ENCODE measurements at regions not wholly inside any gene's neighbourhood (a gene's known extent, or its start where the extent isn't known, plus 50 kb on each side); places are given as distances from the start of the nearest gene placed in this dataset.

DNA sequence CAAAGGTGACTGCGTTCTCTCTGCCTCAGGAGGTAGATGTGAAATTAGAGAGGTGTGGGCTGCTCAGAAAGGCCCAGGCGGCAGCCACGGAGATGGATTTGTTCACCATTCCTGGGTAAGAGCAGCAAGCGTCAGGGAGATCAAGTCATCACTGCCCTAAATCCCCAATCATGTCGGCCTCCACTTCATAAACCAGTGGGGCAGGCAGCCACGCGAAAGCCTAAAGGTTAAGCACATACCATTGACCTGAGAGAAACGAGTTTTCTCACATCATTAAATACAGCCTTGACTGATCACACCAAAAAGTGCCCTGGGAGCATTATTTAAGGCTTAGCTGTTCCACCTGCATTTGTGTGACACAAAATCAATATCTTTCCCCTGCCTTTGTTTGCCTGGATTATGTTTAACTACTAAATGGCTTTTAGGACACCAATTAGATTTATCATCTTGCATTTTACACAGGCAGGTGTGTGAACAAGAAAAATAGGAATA is 50.7 kb upstream of the FOXB1 start:
- Histone ChIP-seq H4K8ac (ENCODE audit: low read length) (no peak overlapping the region), H2BK12ac (ENCODE audit: low read length in 2 of 2) (no peak overlapping the region), H3K9me3 (ENCODE audit: control insufficient read depth, low read length) (peaks cover 22% of the 10 kb centered on the region), H2BK120ac (ENCODE audit: low read depth, low read length) (no peak overlapping the region), H3K27me3 (ENCODE audit: control insufficient read depth in 1 of 2, insufficient read depth in 1 of 2, low read length in 2 of 2) (peaks cover 0 to 10% of the 10 kb centered on the region in 2 experiments), H3K79me1 (replicated peaks; ENCODE audit: low read length, poor library complexity, severe bottlenecking) (no peaks in the 10 kb centered on the region), H3K27ac (ENCODE audit: low read length, poor library complexity, severe bottlenecking) (no peak overlapping the region), H3K18ac (ENCODE audit: low read depth in 1 of 2, low read length in 2 of 2) (no peak overlapping the region), H4K91ac (ENCODE audit: low read length) (no peak overlapping the region), H2BK15ac (ENCODE audit: low read depth, poor library complexity, severe bottlenecking) (no peak overlapping the region), H3K36me3 (ENCODE audit: control insufficient read depth in 1 of 2, insufficient read depth in 2 of 2, low read depth in 1 of 2, low read length in 2 of 2) (no peaks in the 10 kb centered on the region), H3K4ac (ENCODE audit: low read depth in 1 of 2, low read length in 2 of 2) (no peak overlapping the region), H3K4me1 (ENCODE audit: control insufficient read depth, insufficient read depth, low read depth, low read length) (no peaks in the 10 kb centered on the region), H3K14ac (ENCODE audit: low read length in 2 of 2) (no peak overlapping the region), H2AFZ (ENCODE audit: low read depth, low read length) (no peak overlapping the region), H3K4me2 (ENCODE audit: low read length, poor library complexity, severe bottlenecking) (no peak overlapping the region), H3K4me3 (ENCODE audit: insufficient read depth in 1 of 2, low read depth in 1 of 2, low read length in 2 of 2) (no peak overlapping the region), H2AK5ac (ENCODE audit: low read length, severe bottlenecking) (no peak overlapping the region), H3K23ac (ENCODE audit: low read length in 2 of 2) (no peak overlapping the region), H3K9ac (ENCODE audit: low read length) (no peak overlapping the region), H2BK5ac (ENCODE audit: low read depth, low read length, poor library complexity, severe bottlenecking) (no peak overlapping the region)
- no peak for DNase-seq
- 44% methylated on average over 8 of the region's 8 CpGs for WGBS

GRCh38 chr15:59952960-59953359 is 51.2 kb upstream of the FOXB1 start:
- no peak overlapping the region for H3K9ac ChIP-seq (ENCODE audit: low read length)
- no peak overlapping the region for H4K91ac ChIP-seq (ENCODE audit: low read length)
- H2AK5ac ChIP-seq (ENCODE audit: low read length, severe bottlenecking): no peak overlapping the region
- no peak overlapping the region for H3K4ac ChIP-seq (ENCODE audit: low read depth in 1 of 2, low read length in 2 of 2)
- no peak overlapping the region for H2AFZ ChIP-seq (ENCODE audit: low read depth, low read length)
- H2BK15ac ChIP-seq (ENCODE audit: low read depth, poor library complexity, severe bottlenecking): no peak overlapping the region
- H3K4me3 ChIP-seq (ENCODE audit: insufficient read depth in 1 of 2, low read depth in 1 of 2, low read length in 2 of 2): no peak overlapping the region
- H3K27me3 ChIP-seq (ENCODE audit: control insufficient read depth in 1 of 2, insufficient read depth in 1 of 2, low read length in 2 of 2): peaks cover 0 to 10% of the 10 kb centered on the region in 2 experiments
- H3K27ac ChIP-seq (ENCODE audit: low read length, poor library complexity, severe bottlenecking): no peak overlapping the region
- H3K4me2 ChIP-seq (ENCODE audit: low read length, poor library complexity, severe bottlenecking): no peak overlapping the region
- H2BK120ac ChIP-seq (ENCODE audit: low read depth, low read length): no peak overlapping the region
- H2BK5ac ChIP-seq (ENCODE audit: low read depth, low read length, poor library complexity, severe bottlenecking): no peak overlapping the region
- no peak overlapping the region for H3K14ac ChIP-seq (ENCODE audit: low read length in 2 of 2)
- no peaks in the 10 kb centered on the region for H3K36me3 ChIP-seq (ENCODE audit: control insufficient read depth in 1 of 2, insufficient read depth in 2 of 2, low read depth in 1 of 2, low read length in 2 of 2)
- H3K18ac ChIP-seq (ENCODE audit: low read depth in 1 of 2, low read length in 2 of 2): no peak overlapping the region
- no peaks in the 10 kb centered on the region for H3K79me1 ChIP-seq (replicated peaks; ENCODE audit: low read length, poor library complexity, severe bottlenecking)
- no peak overlapping the region for H4K8ac ChIP-seq (ENCODE audit: low read length)
- H3K4me1 ChIP-seq (ENCODE audit: control insufficient read depth, insufficient read depth, low read depth, low read length): no peaks in the 10 kb centered on the region
- peaks cover 18% of the 10 kb centered on the region for H3K9me3 ChIP-seq (ENCODE audit: control insufficient read depth, low read length)
- H3K23ac ChIP-seq (ENCODE audit: low read length in 2 of 2): no peak overlapping the region
- no peak for DNase-seq
- H2BK12ac ChIP-seq (ENCODE audit: low read length in 2 of 2): no peak overlapping the region

GRCh38 chr15:59950603-59951388 is 53.3 kb upstream of the FOXB1 start:
- Histone ChIP-seq H2BK15ac (ENCODE audit: low read depth, poor library complexity, severe bottlenecking) (no peak overlapping the region), H4K91ac (ENCODE audit: low read length) (no peak overlapping the region), H3K4me1 (ENCODE audit: control insufficient read depth, insufficient read depth, low read depth, low read length) (no peaks in the 10 kb centered on the region), H2BK5ac (ENCODE audit: low read depth, low read length, poor library complexity, severe bottlenecking) (no peak overlapping the region), H3K4me2 (ENCODE audit: low read length, poor library complexity, severe bottlenecking) (no peak overlapping the region), H3K36me3 (ENCODE audit: control insufficient read depth in 1 of 2, insufficient read depth in 2 of 2, low read depth in 1 of 2, low read length in 2 of 2) (no peaks in the 10 kb centered on the region), H3K9me3 (ENCODE audit: control insufficient read depth, low read length) (peaks cover 4% of the 10 kb centered on the region), H3K27me3 (ENCODE audit: control insufficient read depth in 1 of 2, insufficient read depth in 1 of 2, low read length in 2 of 2) (peaks cover 0 to 19% of the 10 kb centered on the region in 2 experiments), H2AK5ac (ENCODE audit: low read length, severe bottlenecking) (no peak overlapping the region), H2AFZ (ENCODE audit: low read depth, low read length) (no peak overlapping the region), H3K27ac (ENCODE audit: low read length, poor library complexity, severe bottlenecking) (no peak overlapping the region), H2BK120ac (ENCODE audit: low read depth, low read length) (no peak overlapping the region), H3K4ac (ENCODE audit: low read depth in 1 of 2, low read length in 2 of 2) (no peak overlapping the region), H3K4me3 (ENCODE audit: insufficient read depth in 1 of 2, low read depth in 1 of 2, low read length in 2 of 2) (no peak overlapping the region), H3K23ac (ENCODE audit: low read length in 2 of 2) (no peak overlapping the region), H3K79me1 (replicated peaks; ENCODE audit: low read length, poor library complexity, severe bottlenecking) (no peaks in the 10 kb centered on the region), H3K9ac (ENCODE audit: low read length) (no peak overlapping the region), H3K14ac (ENCODE audit: low read length in 2 of 2) (no peak overlapping the region), H2BK12ac (ENCODE audit: low read length in 2 of 2) (no peak overlapping the region), H3K18ac (ENCODE audit: low read depth in 1 of 2, low read length in 2 of 2) (no peak overlapping the region), H4K8ac (ENCODE audit: low read length) (no peak overlapping the region)
- no peak for DNase-seq
- 66% methylated on average over 4 of the region's 4 CpGs for WGBS

GRCh38 chr15:59948924-59949613 is 55.0 kb upstream of the FOXB1 start:
- Histone ChIP-seq H3K18ac (ENCODE audit: low read depth in 1 of 2, low read length in 2 of 2) (no peak overlapping the region), H3K4me2 (ENCODE audit: low read length, poor library complexity, severe bottlenecking) (no peak overlapping the region), H2AK5ac (ENCODE audit: low read length, severe bottlenecking) (no peak overlapping the region), H4K91ac (ENCODE audit: low read length) (no peak overlapping the region), H3K14ac (ENCODE audit: low read length in 2 of 2) (no peak overlapping the region), H3K23ac (ENCODE audit: low read length in 2 of 2) (no peak overlapping the region), H2BK12ac (ENCODE audit: low read length in 2 of 2) (no peak overlapping the region), H3K36me3 (ENCODE audit: control insufficient read depth in 1 of 2, insufficient read depth in 2 of 2, low read depth in 1 of 2, low read length in 2 of 2) (no peaks in the 10 kb centered on the region), H2AFZ (ENCODE audit: low read depth, low read length) (no peak overlapping the region), H3K4ac (ENCODE audit: low read depth in 1 of 2, low read length in 2 of 2) (no peak overlapping the region), H3K9me3 (ENCODE audit: control insufficient read depth, low read length) (no peaks in the 10 kb centered on the region), H3K9ac (ENCODE audit: low read length) (no peak overlapping the region), H3K4me1 (ENCODE audit: control insufficient read depth, insufficient read depth, low read depth, low read length) (no peaks in the 10 kb centered on the region), H2BK5ac (ENCODE audit: low read depth, low read length, poor library complexity, severe bottlenecking) (no peak overlapping the region), H3K27me3 (ENCODE audit: control insufficient read depth in 1 of 2, insufficient read depth in 1 of 2, low read length in 2 of 2) (peaks cover 0 to 25% of the 10 kb centered on the region in 2 experiments), H2BK120ac (ENCODE audit: low read depth, low read length) (no peak overlapping the region), H3K79me1 (replicated peaks; ENCODE audit: low read length, poor library complexity, severe bottlenecking) (no peaks in the 10 kb centered on the region), H3K27ac (ENCODE audit: low read length, poor library complexity, severe bottlenecking) (no peak overlapping the region), H3K4me3 (ENCODE audit: insufficient read depth in 1 of 2, low read depth in 1 of 2, low read length in 2 of 2) (no peak overlapping the region), H4K8ac (ENCODE audit: low read length) (no peak overlapping the region), H2BK15ac (ENCODE audit: low read depth, poor library complexity, severe bottlenecking) (no peak overlapping the region)
- WGBS: 84% methylated on average over 4 of the region's 8 CpGs
- DNase-seq: no peak
